ENCODE measurements at regions not wholly inside any gene's neighbourhood (a gene's known extent, or its start where the extent isn't known, plus 50 kb on each side); places are given as distances from the start of the nearest gene placed in this dataset.

DNA sequence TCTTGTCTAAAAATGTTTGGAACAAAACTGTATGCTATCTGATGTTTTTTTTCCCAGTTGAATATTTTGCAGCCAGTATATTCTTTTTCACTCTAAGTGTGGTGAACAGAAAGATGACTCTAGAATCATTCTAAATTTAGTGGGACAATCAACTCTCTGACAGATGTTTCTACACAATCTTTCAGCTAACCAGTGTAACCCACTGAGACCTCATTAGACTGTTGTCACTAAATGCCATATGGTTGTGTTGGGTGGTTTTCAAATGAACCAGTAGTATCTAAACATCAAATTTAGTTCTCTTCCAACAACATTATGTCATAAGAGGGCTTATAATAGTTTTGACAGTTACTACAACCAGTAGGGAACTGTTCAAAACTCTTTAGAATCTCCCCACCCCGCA lies 129.6 kb upstream of the PRLR start:
- Histone ChIP-seq H2AK5ac (ENCODE audit: low read depth, low read length) (no peak overlapping the region), H3K79me1 (ENCODE audit: low read depth in 1 of 2, low read length in 2 of 2) (no peaks in the 10 kb centered on the region), H2BK15ac (ENCODE audit: low read depth, low read length) (no peak overlapping the region), H4K91ac (ENCODE audit: insufficient read depth, low read depth, low read length) (no peak overlapping the region), H3K4me2 (ENCODE audit: low read depth, low read length) (no peak overlapping the region), H2AFZ (replicated peaks; ENCODE audit: low read length, poor library complexity) (no peak overlapping the region), H3K9ac (ENCODE audit: low read depth, low read length) (no peak overlapping the region), H3K4me1 (ENCODE audit: control insufficient read depth, insufficient read depth, low read length) (no peaks in the 10 kb centered on the region), H3K9me3 (ENCODE audit: control insufficient read depth, insufficient read depth, low read length) (no peaks in the 10 kb centered on the region), H2BK20ac (ENCODE audit: low read depth, low read length) (no peak overlapping the region), H2AK9ac (replicated peaks; ENCODE audit: low read depth, low read length, poor library complexity) (no peak overlapping the region), H3K27me3 (ENCODE audit: control insufficient read depth, insufficient read depth, low read length) (no peaks in the 10 kb centered on the region), H2BK120ac (ENCODE audit: low read depth, low read length) (no peak overlapping the region), H3K14ac (replicated peaks; ENCODE audit: low read depth, low read length) (no peak overlapping the region), H4K8ac (ENCODE audit: low read depth in 2 of 2, low read length in 2 of 2) (no peak overlapping the region), H3K27ac (ENCODE audit: insufficient read depth, low read length) (no peak overlapping the region), H3K9me1 (ENCODE audit: insufficient read depth, low read length) (no peaks in the 10 kb centered on the region), H2BK5ac (ENCODE audit: low read depth, low read length, poor library complexity, severe bottlenecking) (no peak overlapping the region), H3K56ac (ENCODE audit: extremely low read depth, insufficient read depth, low read length) (no peak overlapping the region), H3K4ac (ENCODE audit: low read depth, low read length) (no peak overlapping the region), H4K5ac (ENCODE audit: low read depth, low read length) (no peak overlapping the region), H3K23ac (ENCODE audit: low read depth, low read length) (no peak overlapping the region), H3K36me3 (ENCODE audit: control insufficient read depth, insufficient read depth, low read length) (no peaks in the 10 kb centered on the region), H3K18ac (ENCODE audit: low read depth, low read length) (no peak overlapping the region), H3K4me3 (ENCODE audit: insufficient read depth, low read depth, low read length) (no peak overlapping the region), H4K20me1 (ENCODE audit: insufficient read depth, low read length) (no peaks in the 10 kb centered on the region)
- TF ChIP-seq RCOR1 (IDR thresholded peaks at IDR 0.05; ENCODE audit: insufficient replicate concordance, low read length): no peak
- TF ChIP-seq, protein P1, sequence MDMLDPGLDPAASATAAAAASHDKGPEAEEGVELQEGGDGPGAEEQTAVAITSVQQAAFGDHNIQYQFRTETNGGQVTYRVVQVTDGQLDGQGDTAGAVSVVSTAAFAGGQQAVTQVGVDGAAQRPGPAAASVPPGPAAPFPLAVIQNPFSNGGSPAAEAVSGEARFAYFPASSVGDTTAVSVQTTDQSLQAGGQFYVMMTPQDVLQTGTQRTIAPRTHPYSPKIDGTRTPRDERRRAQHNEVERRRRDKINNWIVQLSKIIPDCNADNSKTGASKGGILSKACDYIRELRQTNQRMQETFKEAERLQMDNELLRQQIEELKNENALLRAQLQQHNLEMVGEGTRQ (IDR thresholded peaks at IDR 0.05; ENCODE audit: low read depth, low read length): no peak
- TF ChIP-seq, protein P2, sequence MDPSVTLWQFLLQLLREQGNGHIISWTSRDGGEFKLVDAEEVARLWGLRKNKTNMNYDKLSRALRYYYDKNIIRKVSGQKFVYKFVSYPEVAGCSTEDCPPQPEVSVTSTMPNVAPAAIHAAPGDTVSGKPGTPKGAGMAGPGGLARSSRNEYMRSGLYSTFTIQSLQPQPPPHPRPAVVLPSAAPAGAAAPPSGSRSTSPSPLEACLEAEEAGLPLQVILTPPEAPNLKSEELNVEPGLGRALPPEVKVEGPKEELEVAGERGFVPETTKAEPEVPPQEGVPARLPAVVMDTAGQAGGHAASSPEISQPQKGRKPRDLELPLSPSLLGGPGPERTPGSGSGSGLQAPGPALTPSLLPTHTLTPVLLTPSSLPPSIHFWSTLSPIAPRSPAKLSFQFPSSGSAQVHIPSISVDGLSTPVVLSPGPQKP (IDR thresholded peaks at IDR 0.05; ENCODE audit: borderline replicate concordance, low read depth, low read length): no peak
- no peak for TF ChIP-seq MAZ (IDR thresholded peaks at IDR 0.05; ENCODE audit: borderline replicate concordance, low read depth, low read length)
- TF ChIP-seq, protein P3, sequence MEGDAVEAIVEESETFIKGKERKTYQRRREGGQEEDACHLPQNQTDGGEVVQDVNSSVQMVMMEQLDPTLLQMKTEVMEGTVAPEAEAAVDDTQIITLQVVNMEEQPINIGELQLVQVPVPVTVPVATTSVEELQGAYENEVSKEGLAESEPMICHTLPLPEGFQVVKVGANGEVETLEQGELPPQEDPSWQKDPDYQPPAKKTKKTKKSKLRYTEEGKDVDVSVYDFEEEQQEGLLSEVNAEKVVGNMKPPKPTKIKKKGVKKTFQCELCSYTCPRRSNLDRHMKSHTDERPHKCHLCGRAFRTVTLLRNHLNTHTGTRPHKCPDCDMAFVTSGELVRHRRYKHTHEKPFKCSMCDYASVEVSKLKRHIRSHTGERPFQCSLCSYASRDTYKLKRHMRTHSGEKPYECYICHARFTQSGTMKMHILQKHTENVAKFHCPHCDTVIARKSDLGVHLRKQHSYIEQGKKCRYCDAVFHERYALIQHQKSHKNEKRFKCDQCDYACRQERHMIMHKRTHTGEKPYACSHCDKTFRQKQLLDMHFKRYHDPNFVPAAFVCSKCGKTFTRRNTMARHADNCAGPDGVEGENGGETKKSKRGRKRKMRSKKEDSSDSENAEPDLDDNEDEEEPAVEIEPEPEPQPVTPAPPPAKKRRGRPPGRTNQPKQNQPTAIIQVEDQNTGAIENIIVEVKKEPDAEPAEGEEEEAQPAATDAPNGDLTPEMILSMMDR (conservative IDR thresholded peaks at IDR 0.05; ENCODE audit: low read depth, low read length): no peak
- no peak for TF ChIP-seq BHLHE40 (IDR thresholded peaks at IDR 0.05; ENCODE audit: low read depth, low read length)
- no peak for TF ChIP-seq SMC3 (IDR thresholded peaks at IDR 0.05; ENCODE audit: low read depth, low read length)
- no peak for TF ChIP-seq POLR2A (IDR thresholded peaks at IDR 0.05; ENCODE audit: low read depth, low read length)
- no peak for TF ChIP-seq CHD1 (IDR thresholded peaks at IDR 0.05; ENCODE audit: low read depth, low read length)
- no peak for TF ChIP-seq RFX5 (IDR thresholded peaks at IDR 0.05; ENCODE audit: low read depth, low read length)
- TF ChIP-seq NFE2L2 (IDR thresholded peaks at IDR 0.05; ENCODE audit: low read depth, low read length): no peak
- no peak for TF ChIP-seq MAFK (IDR thresholded peaks at IDR 0.05; ENCODE audit: low read depth, low read length)
- no peak for TF ChIP-seq RAD21 (IDR thresholded peaks at IDR 0.05; ENCODE audit: low read length)
- TF ChIP-seq FOS (IDR thresholded peaks at IDR 0.05; ENCODE audit: low read depth, low read length): no peak
- no peak for TF ChIP-seq CEBPB (IDR thresholded peaks at IDR 0.05; ENCODE audit: low read depth, low read length)
- no peak for TF ChIP-seq MXI1 (IDR thresholded peaks at IDR 0.05; ENCODE audit: borderline replicate concordance, low read depth, low read length)
- in situ Hi-C loops (cut with MboI; ENCODE audit: low sequenced_read_pairs) (no loop called here), intact Hi-C loops (cut with micrococcal nuclease) (no loop called here), dilution Hi-C loops (cut with HindIII; ENCODE audit: low sequenced_read_pairs, unreplicated experiment) (no loop called here)
- ChIA-PET CTCF (no interaction called here), POLR2A (ENCODE audit: unreplicated experiment) (no interaction called here)
- ATAC-seq (ENCODE audit: low read depth): no peak
- DNase-seq: no peak
- no TSS peak for BruUV-seq (replicated peaks)
- no CpG with 5 or more reads among the region's 1 CpG for WGBS, 2 experiments (ENCODE audit: extremely low coverage in 2 of 2, insufficient read length in 1 of 2)

Measured in IMR-90 (cell line).